Gastroesophageal sphincter (tissue), 3 donors: ENCODE measurements at regions not wholly inside any gene's neighbourhood (a gene's known extent, or its start where the extent isn't known, plus 50 kb on each side); places are given as distances from the start of the nearest gene placed in this dataset.

Experiments used
- CTCF ChIP-seq, 4 experiments: fragments of 200-600 bp in 2 of 4; fragments of 450-650 bp in 2 of 4; sonication (generic) in 1 of 4; IDR thresholded peaks; one replicate each; pipeline ENCODE4 v1.5.1; 2017 to 2019; ENCODE audit warnings: antibody characterized with exemption in 4 of 4, mild to moderate bottlenecking in 2 of 4, moderate library complexity in 2 of 4
- POLR2A ChIP-seq, 2 donors: fragments of 450-650 bp; IDR thresholded peaks; one replicate each; pipeline ENCODE4 v1.6.1; 2017; ENCODE audit warnings: antibody characterized with exemption in 2 of 2, mild to moderate bottlenecking in 2 of 2, moderate library complexity in 1 of 2

- TF ChIP-seq CTCF (IDR thresholded peaks at IDR 0.05) (no peak), POLR2A (IDR thresholded peaks at IDR 0.05) (no peak)
These were observed 160.7 kb upstream of the ARID1B start for GRCh38 chr6:156616495-156616894.
